SK-N-SH (cell line): ENCODE measurements at regions not wholly inside any gene's neighbourhood (a gene's known extent, or its start where the extent isn't known, plus 50 kb on each side); places are given as distances from the start of the nearest gene placed in this dataset.

Experiments
- EP300 ChIP-seq, 2 experiments: IDR thresholded peaks; 2 replicates each; pipeline versions ENCODE4 v1.4.0 to v1.6.1; 2012; ENCODE audit warnings: borderline replicate concordance in 1 of 2, low read depth in 1 of 2, low read length in 1 of 2
- EZH2phosphoT487 ChIP-seq: fragments of 200-600 bp; sonication (generic); IDR thresholded peaks from 2 replicates; pipeline ENCODE4 v1.6.1; 2017; ENCODE audit warnings: low read depth, mixed run types, mild to moderate bottlenecking, antibody characterized with exemption, moderate library complexity, borderline replicate concordance
- PBX3 ChIP-seq: IDR thresholded peaks from 2 replicates; pipeline ENCODE4; 2012
- TF ChIP-seq, protein P1 (sequence below): fragments of 150-350 bp; IDR thresholded peaks from 2 replicates; pipeline ENCODE4 v1.6.1; 2017; ENCODE audit warnings: antibody characterized with exemption, low read length, low read depth, borderline replicate concordance
- TF ChIP-seq, protein P2 (sequence below): IDR thresholded peaks from 2 replicates; pipeline ENCODE4 v1.4.0; 2012; ENCODE audit warnings: low read depth
- TF ChIP-seq, protein P3 (sequence below): fragments of 200-600 bp; sonication (generic); IDR thresholded peaks from 2 replicates; pipeline ENCODE4 v1.6.1; 2017; ENCODE audit warnings: antibody characterized with exemption, mild to moderate bottlenecking, moderate library complexity
- TF ChIP-seq, protein P4 (sequence below): IDR thresholded peaks from 2 replicates; pipeline ENCODE4 v1.4.0; 2012; ENCODE audit warnings: low read depth, borderline replicate concordance

GRCh38 chr9:109601181-109601580, 103.1 kb upstream of the PTPN3 start:
- TF ChIP-seq, protein P1, sequence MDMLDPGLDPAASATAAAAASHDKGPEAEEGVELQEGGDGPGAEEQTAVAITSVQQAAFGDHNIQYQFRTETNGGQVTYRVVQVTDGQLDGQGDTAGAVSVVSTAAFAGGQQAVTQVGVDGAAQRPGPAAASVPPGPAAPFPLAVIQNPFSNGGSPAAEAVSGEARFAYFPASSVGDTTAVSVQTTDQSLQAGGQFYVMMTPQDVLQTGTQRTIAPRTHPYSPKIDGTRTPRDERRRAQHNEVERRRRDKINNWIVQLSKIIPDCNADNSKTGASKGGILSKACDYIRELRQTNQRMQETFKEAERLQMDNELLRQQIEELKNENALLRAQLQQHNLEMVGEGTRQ: no peak
- TF ChIP-seq, protein P2, sequence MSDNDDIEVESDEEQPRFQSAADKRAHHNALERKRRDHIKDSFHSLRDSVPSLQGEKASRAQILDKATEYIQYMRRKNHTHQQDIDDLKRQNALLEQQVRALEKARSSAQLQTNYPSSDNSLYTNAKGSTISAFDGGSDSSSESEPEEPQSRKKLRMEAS: no peak
- no peak for TF ChIP-seq EZH2phosphoT487
- TF ChIP-seq, protein P3, sequence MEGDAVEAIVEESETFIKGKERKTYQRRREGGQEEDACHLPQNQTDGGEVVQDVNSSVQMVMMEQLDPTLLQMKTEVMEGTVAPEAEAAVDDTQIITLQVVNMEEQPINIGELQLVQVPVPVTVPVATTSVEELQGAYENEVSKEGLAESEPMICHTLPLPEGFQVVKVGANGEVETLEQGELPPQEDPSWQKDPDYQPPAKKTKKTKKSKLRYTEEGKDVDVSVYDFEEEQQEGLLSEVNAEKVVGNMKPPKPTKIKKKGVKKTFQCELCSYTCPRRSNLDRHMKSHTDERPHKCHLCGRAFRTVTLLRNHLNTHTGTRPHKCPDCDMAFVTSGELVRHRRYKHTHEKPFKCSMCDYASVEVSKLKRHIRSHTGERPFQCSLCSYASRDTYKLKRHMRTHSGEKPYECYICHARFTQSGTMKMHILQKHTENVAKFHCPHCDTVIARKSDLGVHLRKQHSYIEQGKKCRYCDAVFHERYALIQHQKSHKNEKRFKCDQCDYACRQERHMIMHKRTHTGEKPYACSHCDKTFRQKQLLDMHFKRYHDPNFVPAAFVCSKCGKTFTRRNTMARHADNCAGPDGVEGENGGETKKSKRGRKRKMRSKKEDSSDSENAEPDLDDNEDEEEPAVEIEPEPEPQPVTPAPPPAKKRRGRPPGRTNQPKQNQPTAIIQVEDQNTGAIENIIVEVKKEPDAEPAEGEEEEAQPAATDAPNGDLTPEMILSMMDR: no peak
- TF ChIP-seq EP300 (IDR thresholded peaks at IDR 0.05; ENCODE audit: borderline replicate concordance in 1 of 2, low read depth in 1 of 2, low read length in 1 of 2): no peak
- no peak for TF ChIP-seq PBX3
- TF ChIP-seq, protein P4, sequence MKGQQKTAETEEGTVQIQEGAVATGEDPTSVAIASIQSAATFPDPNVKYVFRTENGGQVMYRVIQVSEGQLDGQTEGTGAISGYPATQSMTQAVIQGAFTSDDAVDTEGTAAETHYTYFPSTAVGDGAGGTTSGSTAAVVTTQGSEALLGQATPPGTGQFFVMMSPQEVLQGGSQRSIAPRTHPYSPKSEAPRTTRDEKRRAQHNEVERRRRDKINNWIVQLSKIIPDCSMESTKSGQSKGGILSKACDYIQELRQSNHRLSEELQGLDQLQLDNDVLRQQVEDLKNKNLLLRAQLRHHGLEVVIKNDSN: no peak
